ENCODE measurements at regions not wholly inside any gene's neighbourhood (a gene's known extent, or its start where the extent isn't known, plus 50 kb on each side); places are given as distances from the start of the nearest gene placed in this dataset.

DNA sequence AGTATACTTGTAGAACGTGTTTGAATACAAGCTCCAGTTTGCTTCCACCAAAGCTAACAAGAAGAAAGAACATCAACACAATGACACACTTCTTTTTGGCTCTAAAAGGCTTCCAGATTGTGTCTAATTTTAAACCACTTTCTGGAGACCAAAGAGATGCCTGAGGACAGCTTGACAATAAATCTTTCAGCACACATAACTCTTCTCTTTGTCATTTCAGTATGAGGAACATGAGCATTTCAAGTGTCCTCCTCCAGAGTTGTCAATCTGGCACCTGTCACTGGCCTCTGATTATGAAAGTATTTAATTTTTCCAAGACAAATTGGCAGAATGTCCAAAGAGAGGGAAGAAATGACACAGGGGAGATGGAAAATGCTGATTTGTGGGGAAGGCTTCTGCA, 79.0 kb upstream of the TLR4 start:
- no peak for TF ChIP-seq EZH2 (IDR thresholded peaks at IDR 0.05; ENCODE audit: borderline replicate concordance, low read depth, low read length, severe bottlenecking)
- TF ChIP-seq, protein P1, sequence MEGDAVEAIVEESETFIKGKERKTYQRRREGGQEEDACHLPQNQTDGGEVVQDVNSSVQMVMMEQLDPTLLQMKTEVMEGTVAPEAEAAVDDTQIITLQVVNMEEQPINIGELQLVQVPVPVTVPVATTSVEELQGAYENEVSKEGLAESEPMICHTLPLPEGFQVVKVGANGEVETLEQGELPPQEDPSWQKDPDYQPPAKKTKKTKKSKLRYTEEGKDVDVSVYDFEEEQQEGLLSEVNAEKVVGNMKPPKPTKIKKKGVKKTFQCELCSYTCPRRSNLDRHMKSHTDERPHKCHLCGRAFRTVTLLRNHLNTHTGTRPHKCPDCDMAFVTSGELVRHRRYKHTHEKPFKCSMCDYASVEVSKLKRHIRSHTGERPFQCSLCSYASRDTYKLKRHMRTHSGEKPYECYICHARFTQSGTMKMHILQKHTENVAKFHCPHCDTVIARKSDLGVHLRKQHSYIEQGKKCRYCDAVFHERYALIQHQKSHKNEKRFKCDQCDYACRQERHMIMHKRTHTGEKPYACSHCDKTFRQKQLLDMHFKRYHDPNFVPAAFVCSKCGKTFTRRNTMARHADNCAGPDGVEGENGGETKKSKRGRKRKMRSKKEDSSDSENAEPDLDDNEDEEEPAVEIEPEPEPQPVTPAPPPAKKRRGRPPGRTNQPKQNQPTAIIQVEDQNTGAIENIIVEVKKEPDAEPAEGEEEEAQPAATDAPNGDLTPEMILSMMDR (IDR thresholded peaks at IDR 0.05; ENCODE audit: borderline replicate concordance, extremely low read depth, low read length, poor library complexity, severe bottlenecking) = no peak
